HL-60 (cell line): ENCODE measurements at regions not wholly inside any gene's neighbourhood (a gene's known extent, or its start where the extent isn't known, plus 50 kb on each side); places are given as distances from the start of the nearest gene placed in this dataset.

ENCODE experiments used
- CTCF ChIP-seq: IDR thresholded peaks from one replicate; pipeline ENCODE4 v1.5.1; 2011; ENCODE audit warnings: low read length, control low read depth, inconsistent platforms; ENCODE audit not compliant: insufficient read depth
- GABPA ChIP-seq: IDR thresholded peaks from 2 replicates; pipeline ENCODE4 v1.6.1; 2012; ENCODE audit warnings: low read depth
- POLR2AphosphoS5 ChIP-seq: IDR thresholded peaks from 2 replicates; pipeline ENCODE4 v1.6.1; 2012; ENCODE audit warnings: low read depth

- TF ChIP-seq CTCF (no peak), POLR2AphosphoS5 (no peak), GABPA (no peak)
These were observed 297.5 kb upstream of the DPH6 start for GRCh38 chr15:35843498-35843897.
